ENCODE measurements at regions not wholly inside any gene's neighbourhood (a gene's known extent, or its start where the extent isn't known, plus 50 kb on each side); places are given as distances from the start of the nearest gene placed in this dataset.

- ChIA-PET CTCF (ENCODE audit: partially characterized antibody) (no interaction called here), POLR2A (ENCODE audit: partially characterized antibody) (no interaction called here)
- H3K27ac Mint-ChIP-seq = no peak overlapping the region
- Histone ChIP-seq H3K27ac (ENCODE audit: low read depth, low read length) (no peak overlapping the region), H3K36me3 (ENCODE audit: insufficient read depth, low read length) (no peaks in the 10 kb centered on the region), H3K4me1 (ENCODE audit: insufficient read depth, low read length) (no peaks in the 10 kb centered on the region), H3K4me3 (ENCODE audit: low read length in 2 of 2) (no peak overlapping the region), H3K27me3 (ENCODE audit: insufficient read depth, low read length) (no peaks in the 10 kb centered on the region), H3K9me3 (ENCODE audit: control insufficient read depth in 1 of 2, low read length in 2 of 2) (peaks cover 3 to 9% of the 10 kb centered on the region in 2 donors)
- no peak overlapping the region for H3K4me3 Mint-ChIP-seq
- no peak for DNase-seq
- peaks cover 7 to 19% of the 10 kb centered on the region in 2 donors for H3K36me3 Mint-ChIP-seq
- intact Hi-C loops (cut with micrococcal nuclease) = no loop called here
- H3K4me1 Mint-ChIP-seq = no peaks in the 10 kb centered on the region
- H3K9me3 Mint-ChIP-seq = peaks cover 7 to 49% (median 34%) of the 10 kb centered on the region in 8 donors
- peaks cover 0 to 2% of the 10 kb centered on the region in 2 donors for H3K27me3 Mint-ChIP-seq
These were observed 608.0 kb upstream of the ACO1 start for GRCh38 chr9:31776471-31776870.

DNA sequence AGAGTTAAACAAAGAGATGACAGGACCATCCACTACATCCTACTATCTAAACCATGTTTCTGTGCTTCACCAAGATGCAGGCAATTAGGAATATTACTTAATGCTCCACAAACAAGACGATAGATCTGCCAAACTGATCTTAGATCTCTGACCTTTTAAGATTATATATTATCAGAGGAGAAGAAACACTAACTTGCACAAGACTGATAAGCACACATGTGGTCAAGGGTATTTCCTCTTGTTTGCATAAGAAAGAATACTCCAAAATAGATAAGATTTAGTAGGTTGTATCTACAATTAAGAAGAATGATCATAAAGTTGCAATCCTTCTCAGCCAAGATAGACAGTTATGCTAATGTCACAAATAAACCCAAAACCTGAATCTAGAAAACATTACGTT, 601.0 kb upstream of the ACO1 start:
- H3K4me3 Mint-ChIP-seq = no peak overlapping the region
- Histone ChIP-seq H3K27me3 (ENCODE audit: insufficient read depth, low read length) (no peaks in the 10 kb centered on the region), H3K4me3 (ENCODE audit: low read length in 2 of 2) (no peak overlapping the region), H3K27ac (ENCODE audit: low read depth, low read length) (no peak overlapping the region), H3K4me1 (ENCODE audit: insufficient read depth, low read length) (no peaks in the 10 kb centered on the region), H3K9me3 (ENCODE audit: control insufficient read depth in 1 of 2, low read length in 2 of 2) (peaks cover 3 to 9% of the 10 kb centered on the region in 2 donors), H3K36me3 (ENCODE audit: insufficient read depth, low read length) (no peaks in the 10 kb centered on the region)
- H3K27me3 Mint-ChIP-seq = no peaks in the 10 kb centered on the region
- ChIA-PET CTCF (ENCODE audit: partially characterized antibody) (no interaction called here), POLR2A (ENCODE audit: partially characterized antibody) (no interaction called here)
- peaks cover 0 to 4% (median 2%) of the 10 kb centered on the region in 4 donors for H3K4me1 Mint-ChIP-seq
- DNase-seq = no peak
- peaks cover 0 to 14% of the 10 kb centered on the region in 2 donors for H3K36me3 Mint-ChIP-seq
- no peak overlapping the region for H3K27ac Mint-ChIP-seq
- H3K9me3 Mint-ChIP-seq = peaks cover 5 to 39% (median 28%) of the 10 kb centered on the region in 8 donors
- intact Hi-C loops (cut with micrococcal nuclease) = no loop called here

GRCh38 chr9:31790720-31791119, 593.7 kb upstream of the ACO1 start:
- intact Hi-C loops (cut with micrococcal nuclease) = no loop called here
- no peaks in the 10 kb centered on the region for H3K36me3 Mint-ChIP-seq
- ChIA-PET POLR2A (ENCODE audit: partially characterized antibody) (no interaction called here), CTCF (ENCODE audit: partially characterized antibody) (interaction anchor here (1.2 to 1.5 kb wide), 3 partner anchors 9 to 668 kb away, joined by 3 to 6 read pairs (median 3); no protein-coding TSS in a partner anchor)
- no peak for DNase-seq
- no peaks in the 10 kb centered on the region for H3K36me3 ChIP-seq (ENCODE audit: insufficient read depth, low read length)
- no peaks in the 10 kb centered on the region for H3K9me3 ChIP-seq (ENCODE audit: control insufficient read depth in 1 of 2, low read length in 2 of 2)
- no peak overlapping the region for H3K4me3 Mint-ChIP-seq
- no peak overlapping the region for H3K27ac Mint-ChIP-seq
- no peak overlapping the region for H3K4me3 ChIP-seq (ENCODE audit: low read length in 2 of 2)
- H3K27ac ChIP-seq (ENCODE audit: low read depth, low read length) = no peak overlapping the region
- H3K4me1 ChIP-seq (ENCODE audit: insufficient read depth, low read length) = no peaks in the 10 kb centered on the region
- H3K4me1 Mint-ChIP-seq = peaks cover 0 to 6% (median 4%) of the 10 kb centered on the region in 4 donors
- no peaks in the 10 kb centered on the region for H3K27me3 ChIP-seq (ENCODE audit: insufficient read depth, low read length)
- no peaks in the 10 kb centered on the region for H3K9me3 Mint-ChIP-seq
- peaks cover 3% of the 10 kb centered on the region in 2 donors for H3K27me3 Mint-ChIP-seq

DNA sequence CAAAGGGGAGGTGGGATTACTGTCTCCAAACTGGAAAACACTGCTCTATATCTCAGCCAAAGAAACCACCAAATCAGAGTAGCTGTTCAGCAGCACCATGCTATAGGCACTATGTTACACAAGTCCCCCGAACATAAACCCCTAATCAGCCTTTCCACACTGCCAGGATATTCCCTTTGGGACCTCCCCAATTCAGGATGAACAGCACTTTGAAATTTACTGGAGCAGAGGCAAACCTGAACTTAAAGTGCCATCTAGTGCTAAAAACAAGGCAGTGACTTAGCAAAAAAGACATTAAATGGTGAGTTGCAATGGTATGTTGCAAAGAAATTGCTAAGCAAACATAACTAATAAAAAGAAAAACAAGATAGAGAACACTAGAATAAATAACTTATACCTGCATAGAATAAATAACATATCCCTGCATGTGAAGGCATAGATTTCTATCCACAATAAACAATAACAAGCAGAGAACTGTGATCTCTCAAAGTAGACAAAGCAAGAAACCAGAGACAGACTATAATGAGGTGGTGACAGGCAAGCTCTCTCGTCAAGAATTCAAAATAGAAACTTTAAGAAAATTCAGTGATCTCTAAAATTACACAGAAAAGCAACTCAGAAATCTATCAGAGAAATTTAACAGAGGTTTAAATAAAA, 584.4 kb upstream of the ACO1 start:
- H3K4me3 Mint-ChIP-seq = no peak overlapping the region
- Histone ChIP-seq H3K4me3 (ENCODE audit: low read length in 2 of 2) (no peak overlapping the region), H3K36me3 (ENCODE audit: insufficient read depth, low read length) (no peaks in the 10 kb centered on the region), H3K9me3 (ENCODE audit: control insufficient read depth in 1 of 2, low read length in 2 of 2) (no peaks in the 10 kb centered on the region), H3K27me3 (ENCODE audit: insufficient read depth, low read length) (no peaks in the 10 kb centered on the region), H3K27ac (ENCODE audit: low read depth, low read length) (no peak overlapping the region), H3K4me1 (ENCODE audit: insufficient read depth, low read length) (no peaks in the 10 kb centered on the region)
- H3K27me3 Mint-ChIP-seq = peaks cover 0 to 2% of the 10 kb centered on the region in 2 donors
- intact Hi-C loops (cut with micrococcal nuclease) = loop anchor here (1.0 kb wide), 2 partner anchors 496 to 680 kb away; no protein-coding TSS in a partner anchor
- POLR2A ChIA-PET (ENCODE audit: partially characterized antibody) = interaction anchor here (0.6 kb wide), 1 partner anchor 497 kb away, joined by 3 read pairs; no protein-coding TSS in a partner anchor
- DNase-seq = peak in 3 of 5 donors; percentile 17 to 26 (median 21)
- H3K36me3 Mint-ChIP-seq = no peaks in the 10 kb centered on the region
- H3K27ac Mint-ChIP-seq = no peak overlapping the region
- peaks cover 9 to 17% (median 12%) of the 10 kb centered on the region in 4 donors for H3K4me1 Mint-ChIP-seq
- CTCF ChIA-PET (ENCODE audit: partially characterized antibody) = interaction anchor here (0.7 to 4.1 kb wide), 7 partner anchors 9 to 683 kb away, joined by 3 to 23 read pairs (median 3); no protein-coding TSS in a partner anchor
- H3K9me3 Mint-ChIP-seq = no peaks in the 10 kb centered on the region

DNA sequence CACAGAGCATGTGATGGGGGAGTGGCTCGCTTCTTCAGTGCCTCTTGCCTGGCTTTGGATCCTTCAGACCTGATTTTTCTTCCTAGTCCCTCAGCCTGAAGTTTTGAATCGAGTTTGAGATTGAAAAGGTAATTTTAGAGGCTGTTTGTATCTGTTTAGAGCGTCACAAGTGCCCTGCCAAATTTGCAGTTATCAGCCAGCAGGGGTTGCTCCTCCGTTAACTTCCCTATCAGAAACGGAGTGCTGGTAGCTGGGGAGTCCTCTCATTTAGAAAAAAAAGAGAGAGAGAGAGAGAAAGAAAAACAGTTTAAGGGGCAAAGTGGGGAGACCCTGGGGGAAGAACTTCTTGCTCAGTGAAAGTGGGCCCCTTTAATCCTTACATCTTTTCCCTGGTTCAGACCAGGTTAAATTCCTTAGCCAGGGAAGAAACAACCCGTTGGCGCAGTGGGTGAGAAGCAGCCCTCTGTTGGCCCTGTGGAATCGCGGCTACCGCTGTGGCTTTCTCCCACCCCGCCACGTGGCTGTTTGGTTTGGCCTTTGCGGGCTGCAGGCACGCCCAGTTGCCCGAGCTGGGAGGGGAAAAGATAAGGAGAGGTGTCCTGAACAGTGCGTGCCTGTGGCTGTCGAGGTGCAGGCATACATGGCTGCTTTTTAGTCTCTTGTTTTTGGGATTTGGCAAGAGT, 576.7 kb upstream of the ACO1 start:
- Mint-ChIP-seq H3K36me3 (no peaks in the 10 kb centered on the region), H3K27me3 (peaks cover 1 to 14% of the 10 kb centered on the region in 2 donors), H3K4me1 (no peaks in the 10 kb centered on the region), H3K27ac (no peak overlapping the region), H3K9me3 (no peaks in the 10 kb centered on the region), H3K4me3 (no peak overlapping the region)
- Histone ChIP-seq H3K4me1 (ENCODE audit: insufficient read depth, low read length) (no peaks in the 10 kb centered on the region), H3K36me3 (ENCODE audit: insufficient read depth, low read length) (no peaks in the 10 kb centered on the region), H3K4me3 (ENCODE audit: low read length in 2 of 2) (no peak overlapping the region), H3K27me3 (ENCODE audit: insufficient read depth, low read length) (no peaks in the 10 kb centered on the region), H3K27ac (ENCODE audit: low read depth, low read length) (no peak overlapping the region), H3K9me3 (ENCODE audit: control insufficient read depth in 1 of 2, low read length in 2 of 2) (no peaks in the 10 kb centered on the region)
- ChIA-PET CTCF (ENCODE audit: partially characterized antibody) (no interaction called here), POLR2A (ENCODE audit: partially characterized antibody) (no interaction called here)
- intact Hi-C loops (cut with micrococcal nuclease) = no loop called here
- DNase-seq = no peak

GRCh38 chr9:31808766-31809165, 575.7 kb upstream of the ACO1 start:
- no peaks in the 10 kb centered on the region for H3K4me1 Mint-ChIP-seq
- Histone ChIP-seq H3K4me1 (ENCODE audit: insufficient read depth, low read length) (no peaks in the 10 kb centered on the region), H3K27ac (ENCODE audit: low read depth, low read length) (no peak overlapping the region), H3K36me3 (ENCODE audit: insufficient read depth, low read length) (no peaks in the 10 kb centered on the region), H3K27me3 (ENCODE audit: insufficient read depth, low read length) (no peaks in the 10 kb centered on the region), H3K4me3 (ENCODE audit: low read length in 2 of 2) (no peak overlapping the region), H3K9me3 (ENCODE audit: control insufficient read depth in 1 of 2, low read length in 2 of 2) (no peaks in the 10 kb centered on the region)
- H3K36me3 Mint-ChIP-seq = no peaks in the 10 kb centered on the region
- intact Hi-C loops (cut with micrococcal nuclease) = no loop called here
- DNase-seq = no peak
- peaks cover 1 to 14% of the 10 kb centered on the region in 2 donors for H3K27me3 Mint-ChIP-seq
- H3K27ac Mint-ChIP-seq = no peak overlapping the region
- H3K9me3 Mint-ChIP-seq = no peaks in the 10 kb centered on the region
- ChIA-PET POLR2A (ENCODE audit: partially characterized antibody) (no interaction called here), CTCF (ENCODE audit: partially characterized antibody) (no interaction called here)
- H3K4me3 Mint-ChIP-seq = no peak overlapping the region

- Histone ChIP-seq H3K36me3 (ENCODE audit: insufficient read depth, low read length) (no peaks in the 10 kb centered on the region), H3K4me1 (ENCODE audit: insufficient read depth, low read length) (no peaks in the 10 kb centered on the region), H3K27ac (ENCODE audit: low read depth, low read length) (no peak overlapping the region), H3K27me3 (ENCODE audit: insufficient read depth, low read length) (no peaks in the 10 kb centered on the region), H3K4me3 (ENCODE audit: low read length in 2 of 2) (no peak overlapping the region), H3K9me3 (ENCODE audit: control insufficient read depth in 1 of 2, low read length in 2 of 2) (no peaks in the 10 kb centered on the region)
- CTCF ChIA-PET (ENCODE audit: partially characterized antibody) = no interaction called here
- no peak overlapping the region for H3K4me3 Mint-ChIP-seq
- H3K36me3 Mint-ChIP-seq = no peaks in the 10 kb centered on the region
- intact Hi-C loops (cut with micrococcal nuclease) = no loop called here
- H3K27ac Mint-ChIP-seq = no peak overlapping the region
- H3K9me3 Mint-ChIP-seq = no peaks in the 10 kb centered on the region
- peaks cover 2 to 9% of the 10 kb centered on the region in 2 donors for H3K27me3 Mint-ChIP-seq
- no peaks in the 10 kb centered on the region for H3K4me1 Mint-ChIP-seq
- POLR2A ChIA-PET (ENCODE audit: partially characterized antibody) = no interaction called here
- no peak for DNase-seq
These were observed 564.0 kb upstream of the ACO1 start for GRCh38 chr9:31820426-31820825.

All from CD4-positive, alpha-beta memory T cell (primary cell).